WTC11 (cell line): ENCODE measurements at regions not wholly inside any gene's neighbourhood (a gene's known extent, or its start where the extent isn't known, plus 50 kb on each side); places are given as distances from the start of the nearest gene placed in this dataset.

Experiments
- ATAC-seq: fragments of 200-7000 bp; cut with Tn5 transposase; 2 replicates; pipeline ENCODE4 v1.10.0; 2021; ENCODE audit warnings: mild to moderate bottlenecking, moderate library complexity
- CTCF ChIA-PET: fragments of 300-600 bp; sonication (Branson Sonifier 250); formaldehyde crosslinking; loops from one replicate; lab custom pipeline; 2021; ENCODE audit warnings: antibody characterized with exemption; lab: Charles Lee
- POLR2A ChIA-PET: fragments of 350-600 bp; sonication (Branson Sonifier 250); formaldehyde crosslinking; loops from one replicate; lab custom pipeline; 2021; ENCODE audit warnings: antibody characterized with exemption; lab: Charles Lee
- DNase-seq: peaks from one replicate; pipeline ENCODE4 v3.0.0; 2021; ENCODE audit warnings: low spot score
- H3K27ac Mint-ChIP-seq: 2 replicates; pipeline ENCODE4 v1.8.0; 2021; ENCODE audit warnings: mixed read lengths
- H3K27me3 Mint-ChIP-seq: 2 replicates; pipeline ENCODE4 v1.8.0; 2021; ENCODE audit warnings: low read depth, mild to moderate bottlenecking, moderate library complexity, mixed read lengths
- H3K36me3 Mint-ChIP-seq: 2 replicates; pipeline ENCODE4 v1.8.0; 2021; ENCODE audit warnings: mixed read lengths
- H3K4me1 Mint-ChIP-seq: 2 replicates; pipeline ENCODE4 v1.8.0; 2022; ENCODE audit warnings: mixed read lengths
- H3K4me3 Mint-ChIP-seq: 2 replicates; pipeline ENCODE4 v1.8.0; 2021; ENCODE audit warnings: mild to moderate bottlenecking, moderate library complexity, mixed read lengths
- H3K9me3 Mint-ChIP-seq: 2 replicates; pipeline ENCODE4 v1.8.0; 2021; ENCODE audit warnings: mixed read lengths
- ATF1 ChIP-seq: sonication (generic); formaldehyde crosslinking; IDR thresholded peaks from 2 replicates; pipeline ENCODE4 v1.8.1; 2023; ENCODE audit warnings: mild to moderate bottlenecking, moderate library complexity, missing genetic modification reagents
- ATF2 ChIP-seq: sonication (generic); formaldehyde crosslinking; IDR thresholded peaks from 2 replicates; pipeline ENCODE4 v1.8.1; 2022; ENCODE audit warnings: low read depth, missing genetic modification reagents, borderline replicate concordance
- ATF3 ChIP-seq: sonication (generic); formaldehyde crosslinking; conservative IDR thresholded peaks from 2 replicates; pipeline ENCODE4 v1.8.1; 2022; ENCODE audit warnings: mild to moderate bottlenecking, missing genetic modification reagents
- ATF6 ChIP-seq: sonication (generic); formaldehyde crosslinking; IDR thresholded peaks from 2 replicates; pipeline ENCODE4 v1.8.1; 2023; ENCODE audit warnings: mild to moderate bottlenecking, missing genetic modification reagents
- ELF4 ChIP-seq: sonication (generic); formaldehyde crosslinking; IDR thresholded peaks from 2 replicates; pipeline ENCODE4 v1.8.1; 2022; ENCODE audit warnings: low read depth, mild to moderate bottlenecking, moderate library complexity, missing genetic modification reagents
- ERG ChIP-seq: fragments of 250-450 bp; sonication (Bioruptor Pico); IDR thresholded peaks from 2 replicates; pipeline ENCODE4 v1.8.0; 2021; ENCODE audit warnings: mild to moderate bottlenecking
- ESRRA ChIP-seq: sonication (generic); formaldehyde crosslinking; IDR thresholded peaks from 2 replicates; pipeline ENCODE4 v1.8.1; 2022; ENCODE audit warnings: mild to moderate bottlenecking, missing genetic modification reagents, borderline replicate concordance
- FOXP1 ChIP-seq: sonication (generic); formaldehyde crosslinking; IDR thresholded peaks from 2 replicates; pipeline ENCODE4 v1.8.0; 2022; ENCODE audit warnings: missing genetic modification reagents, mild to moderate bottlenecking, moderate library complexity, borderline replicate concordance
- HMGA2 ChIP-seq: fragments of 250-450 bp; sonication (Bioruptor Pico); IDR thresholded peaks from 2 replicates; pipeline ENCODE4 v1.4.0; 2021; ENCODE audit warnings: mild to moderate bottlenecking, moderate library complexity
- IRF1 ChIP-seq: sonication (generic); formaldehyde crosslinking; IDR thresholded peaks from 2 replicates; pipeline ENCODE4 v1.8.0; 2023; ENCODE audit warnings: missing genetic modification reagents
- KAT7 ChIP-seq: sonication (generic); formaldehyde crosslinking; IDR thresholded peaks from 2 replicates; pipeline ENCODE4 v1.8.1; 2023; ENCODE audit warnings: missing genetic modification reagents, mild to moderate bottlenecking, borderline replicate concordance
- NFE2L1 ChIP-seq: sonication (generic); formaldehyde crosslinking; IDR thresholded peaks from 2 replicates; pipeline ENCODE4 v1.8.1; 2023; ENCODE audit warnings: missing genetic modification reagents
- OVOL2 ChIP-seq: fragments of 250-450 bp; sonication (Bioruptor Pico); IDR thresholded peaks from 2 replicates; pipeline ENCODE4 v1.9.0; 2021; ENCODE audit warnings: mild to moderate bottlenecking, borderline replicate concordance
- SMAD3 ChIP-seq: sonication (generic); formaldehyde crosslinking; IDR thresholded peaks from 2 replicates; pipeline ENCODE4 v1.8.0; 2022; ENCODE audit warnings: missing genetic modification reagents, mild to moderate bottlenecking, borderline replicate concordance
- STAT6 ChIP-seq: sonication (generic); formaldehyde crosslinking; conservative IDR thresholded peaks from 2 replicates; pipeline ENCODE4 v1.8.1; 2023; ENCODE audit warnings: mild to moderate bottlenecking, low read depth, missing genetic modification reagents, moderate library complexity
- TEAD4 ChIP-seq: sonication (generic); formaldehyde crosslinking; IDR thresholded peaks from 2 replicates; pipeline ENCODE4 v1.8.0; 2022; ENCODE audit warnings: mild to moderate bottlenecking, missing genetic modification reagents
- ZMAT4 ChIP-seq: fragments of 250-450 bp; sonication (Bioruptor Pico); IDR thresholded peaks from 2 replicates; pipeline ENCODE4 v1.9.0; 2021; ENCODE audit warnings: mild to moderate bottlenecking
- ZNF317 ChIP-seq: sonication (generic); formaldehyde crosslinking; IDR thresholded peaks from 2 replicates; pipeline ENCODE4 v1.8.1; 2023; ENCODE audit warnings: low read depth, mild to moderate bottlenecking, moderate library complexity, missing genetic modification reagents, borderline replicate concordance
- ZNF396 ChIP-seq: fragments of 250-450 bp; sonication (Bioruptor Pico); IDR thresholded peaks from 2 replicates; pipeline ENCODE4 v1.8.0; 2021; ENCODE audit warnings: mild to moderate bottlenecking, moderate library complexity, borderline replicate concordance
- ZNF423 ChIP-seq: fragments of 250-450 bp; sonication (Bioruptor Pico); IDR thresholded peaks from 2 replicates; pipeline ENCODE4 v2.1.2; 2022; ENCODE audit warnings: mild to moderate bottlenecking, moderate library complexity
- ZSCAN18 ChIP-seq: fragments of 250-450 bp; sonication (Bioruptor Pico); IDR thresholded peaks from 2 replicates; pipeline ENCODE4 v2.1.2; 2022; ENCODE audit warnings: mild to moderate bottlenecking, moderate library complexity

GRCh38 chr18:59983506-59983905 is 83.7 kb downstream of the PMAIP1 start:
- Mint-ChIP-seq H3K27ac (no peak overlapping the region), H3K4me3 (no peak overlapping the region), H3K36me3 (no peaks in the 10 kb centered on the region), H3K27me3 (no peaks in the 10 kb centered on the region), H3K4me1 (peaks cover 8% of the 10 kb centered on the region), H3K9me3 (peaks cover 9% of the 10 kb centered on the region)
- ChIA-PET CTCF (no interaction called here), POLR2A (no interaction called here)
- no peak for DNase-seq
- no peak for TF ChIP-seq KAT7 (CRISPR knock-in tag)
- peak; percentile 27; the same call in 1 of the 2 replicates for TF ChIP-seq ESRRA (CRISPR knock-in tag)
- ATAC-seq: peak; percentile 48; the same call in 1 of the 2 replicates

GRCh38 chr18:59980188-59980637 is 80.4 kb downstream of the PMAIP1 start:
- Mint-ChIP-seq H3K36me3 (no peaks in the 10 kb centered on the region), H3K27ac (no peak overlapping the region), H3K4me1 (peaks cover 8% of the 10 kb centered on the region), H3K9me3 (peaks cover 10% of the 10 kb centered on the region), H3K4me3 (no peak overlapping the region), H3K27me3 (no peaks in the 10 kb centered on the region)
- ChIA-PET CTCF (interaction anchor here (0.9 to 3.3 kb wide), 4 partner anchors 8 to 143 kb away, joined by 3 to 19 read pairs (median 4); no protein-coding TSS in a partner anchor), POLR2A (no interaction called here)
- TF ChIP-seq ZSCAN18 (CRISPR knock-in tag) (no peak), ESRRA (CRISPR knock-in tag) (no peak), ATF2 (CRISPR knock-in tag) (no peak), ATF6 (no peak), ZNF396 (no peak), HMGA2 (CRISPR knock-in tag) (no peak), ATF3 (no peak), ATF1 (no peak), STAT6 (CRISPR knock-in tag) (no peak), TEAD4 (CRISPR knock-in tag) (no peak), SMAD3 (CRISPR knock-in tag) (no peak), FOXP1 (CRISPR knock-in tag) (no peak), OVOL2 (CRISPR knock-in tag) (no peak), NFE2L1 (CRISPR knock-in tag) (no peak), ZMAT4 (CRISPR knock-in tag) (no peak), ERG (no peak), IRF1 (CRISPR knock-in tag) (no peak), ZNF317 (CRISPR knock-in tag) (no peak), ELF4 (CRISPR knock-in tag) (no peak), ZNF423 (CRISPR knock-in tag) (no peak)
- DNase-seq: no peak
- no peak for ATAC-seq
